LNCAP (cell line): ENCODE measurements at regions not wholly inside any gene's neighbourhood (a gene's known extent, or its start where the extent isn't known, plus 50 kb on each side); places are given as distances from the start of the nearest gene placed in this dataset.

Experiments
- CTCF ChIP-seq: fragments of 450-650 bp; IDR thresholded peaks from 2 replicates; pipeline ENCODE4 v1.5.1; 2017; ENCODE audit warnings: mild to moderate bottlenecking

- TF ChIP-seq CTCF: no peak
Observed at GRCh38 chr5:124279146-124279876, 467.1 kb downstream of the ZNF608 start.

- TF ChIP-seq CTCF: no peak
Observed at GRCh38 chr5:124278636-124279035, 467.8 kb downstream of the ZNF608 start.

GRCh38 chr5:124277767-124278545, 468.5 kb downstream of the ZNF608 start:
- no peak for TF ChIP-seq CTCF

DNA sequence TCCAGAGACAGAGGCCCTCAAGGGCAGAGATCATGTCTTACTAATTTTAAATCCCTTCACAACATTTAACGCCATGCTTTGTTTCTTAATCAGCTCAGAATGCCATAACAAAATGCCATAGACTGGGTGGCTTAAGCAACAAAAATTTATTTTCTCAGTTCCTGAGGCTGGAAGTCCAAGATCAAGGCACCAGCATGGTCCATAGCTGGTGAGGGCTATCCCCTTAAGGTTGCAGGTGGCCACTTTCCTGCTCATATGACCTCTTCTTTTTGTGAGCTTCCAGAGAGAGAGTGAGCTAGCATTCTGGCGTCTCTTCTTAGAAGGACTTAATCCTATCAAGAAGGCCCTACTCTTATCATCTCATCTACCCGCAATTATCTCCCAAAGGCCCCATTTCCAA, 470.3 kb downstream of the ZNF608 start:
- TF ChIP-seq CTCF: no peak

GRCh38 chr5:124274949-124275348, 471.5 kb downstream of the ZNF608 start:
- no peak for TF ChIP-seq CTCF

GRCh38 chr5:124264499-124264898, 481.9 kb downstream of the ZNF608 start:
- no peak for TF ChIP-seq CTCF

GRCh38 chr5:124263680-124264491, 482.6 kb downstream of the ZNF608 start:
- TF ChIP-seq CTCF: no peak
